ENCODE measurements at regions not wholly inside any gene's neighbourhood (a gene's known extent, or its start where the extent isn't known, plus 50 kb on each side); places are given as distances from the start of the nearest gene placed in this dataset.
A peak's percentile ranks its signal among the peaks of the same experiment; 100 is the strongest.
"Not testable (repeated sequence)": the region's sequence is repeated elsewhere in the genome, so short reads cannot be mapped to it uniquely, and the experiment has no call there.

DNA sequence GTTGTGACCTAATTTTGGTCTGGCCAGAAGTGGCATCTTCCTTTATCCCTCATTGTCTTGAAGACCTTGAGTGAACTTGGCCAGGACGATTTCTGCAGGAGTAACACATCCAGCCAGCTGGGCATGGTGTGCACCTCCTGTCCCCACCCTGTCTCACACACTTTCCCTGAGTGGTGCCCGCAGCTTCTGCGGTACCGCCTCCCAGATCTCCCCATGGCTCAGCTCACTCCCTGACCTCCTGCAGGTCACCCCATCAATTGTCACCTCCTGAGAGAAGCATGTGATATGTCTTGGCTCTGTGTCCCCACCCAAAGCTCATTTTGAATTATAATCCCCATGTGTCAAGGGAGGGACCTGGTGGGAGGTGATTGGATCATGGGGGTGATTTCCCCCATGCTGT is 50.2 kb upstream of the TP53I11 start:
- no peaks in the 10 kb centered on the region for H3K4me1 Mint-ChIP-seq
- no peaks in the 10 kb centered on the region for H3K9me3 Mint-ChIP-seq
- DNase-seq (no peak), ATAC-seq (ENCODE audit: low read depth) (no peak)
- H3K36me3 Mint-ChIP-seq = no peaks in the 10 kb centered on the region
- H3K4me3 Mint-ChIP-seq = no peak overlapping the region
- POLR2A ChIA-PET = no interaction called here
- H3K27me3 Mint-ChIP-seq = peaks cover 17% of the 10 kb centered on the region
- H3K27ac Mint-ChIP-seq = no peak overlapping the region

DNA sequence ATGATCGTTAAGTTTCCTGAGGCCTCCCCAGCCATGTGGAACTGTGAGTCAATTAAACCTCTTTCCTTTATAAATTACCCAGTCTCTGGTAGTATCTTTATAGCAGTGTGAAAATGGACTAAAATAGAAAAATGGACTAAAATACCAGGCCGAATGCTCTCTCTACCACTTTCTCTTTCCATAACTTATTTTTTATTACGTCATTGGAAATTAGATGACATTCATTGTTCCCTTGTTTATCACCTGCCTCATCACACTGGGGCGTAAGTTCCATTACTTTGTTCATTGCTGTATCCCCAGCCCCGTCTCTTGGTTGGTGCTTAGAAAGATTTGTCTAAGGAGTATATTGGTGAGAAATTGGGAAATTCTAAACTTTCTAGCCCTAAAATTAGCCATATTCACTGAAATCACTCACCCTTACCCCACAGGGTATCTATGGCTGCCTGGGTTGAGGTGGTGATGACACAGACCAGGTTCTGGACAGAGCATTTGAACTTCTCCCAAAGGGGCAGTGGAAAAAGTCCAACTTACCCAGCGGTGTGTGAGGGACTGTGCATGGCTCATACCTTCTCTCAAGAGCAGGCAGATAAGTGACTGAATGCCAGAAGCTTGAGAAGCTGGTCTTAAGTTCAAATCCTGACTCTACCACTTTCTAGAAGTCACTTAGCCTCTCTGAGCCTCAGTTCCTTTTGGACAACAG is 50.9 kb upstream of the TP53I11 start:
- DNase-seq (no peak), ATAC-seq (ENCODE audit: low read depth) (no peak)
- Mint-ChIP-seq H3K27ac (no peak overlapping the region), H3K27me3 (peaks cover 18% of the 10 kb centered on the region), H3K4me3 (no peak overlapping the region), H3K9me3 (no peaks in the 10 kb centered on the region), H3K4me1 (peaks cover 3% of the 10 kb centered on the region), H3K36me3 (no peaks in the 10 kb centered on the region)
- POLR2A ChIA-PET = no interaction called here

DNA sequence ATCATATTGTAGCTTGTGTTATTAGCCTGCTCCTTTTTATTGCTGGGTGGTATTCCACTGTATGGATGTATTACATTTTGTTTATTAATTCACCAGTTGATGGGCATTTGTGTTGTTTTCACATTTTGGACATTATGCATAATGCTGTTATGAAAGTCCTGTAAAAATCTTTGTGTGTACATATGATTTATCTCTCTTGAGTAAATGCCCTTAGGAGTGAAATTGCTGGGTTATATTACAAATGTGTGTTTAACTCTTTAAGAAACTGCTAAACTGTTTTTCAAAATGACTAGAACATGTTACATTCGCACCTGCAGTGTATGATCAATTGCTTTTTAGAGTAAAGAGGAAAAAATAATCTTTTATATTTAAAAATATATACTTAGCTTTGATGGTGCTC is 54.4 kb upstream of the TP53I11 start:
- POLR2A ChIA-PET = no interaction called here
- Mint-ChIP-seq H3K4me1 (peaks cover 6% of the 10 kb centered on the region), H3K27me3 (peaks cover 29% of the 10 kb centered on the region), H3K9me3 (no peaks in the 10 kb centered on the region), H3K4me3 (no peak overlapping the region), H3K36me3 (no peaks in the 10 kb centered on the region), H3K27ac (no peak overlapping the region)
- ATAC-seq (ENCODE audit: low read depth) = no peak
- DNase-seq = no peak

DNA sequence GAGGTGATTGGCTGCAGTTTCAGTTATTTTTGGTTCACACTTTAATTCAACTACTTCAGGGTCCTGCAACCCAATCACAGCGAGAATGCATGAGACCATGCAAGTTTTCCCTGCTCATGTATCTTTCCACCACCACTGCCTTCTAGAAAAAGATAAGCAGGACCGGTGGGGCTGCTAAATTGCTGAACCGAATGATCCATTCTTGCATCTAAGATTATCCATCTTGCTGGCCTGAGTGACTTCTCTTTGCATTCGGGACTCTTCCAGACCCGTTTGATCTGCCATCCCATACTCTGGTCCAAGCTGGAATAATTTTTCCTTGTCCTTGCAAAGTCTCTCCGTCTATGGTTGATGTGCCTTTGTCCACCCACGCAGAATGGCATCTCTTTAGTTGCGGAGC is 56.3 kb upstream of the TP53I11 start:
- H3K36me3 Mint-ChIP-seq = no peaks in the 10 kb centered on the region
- H3K27me3 Mint-ChIP-seq = peaks cover 29% of the 10 kb centered on the region
- peaks cover 6% of the 10 kb centered on the region for H3K4me1 Mint-ChIP-seq
- H3K27ac Mint-ChIP-seq = no peak overlapping the region
- H3K9me3 Mint-ChIP-seq = no peaks in the 10 kb centered on the region
- POLR2A ChIA-PET = no interaction called here
- DNase-seq = no peak
- ATAC-seq (ENCODE audit: low read depth) = no peak
- H3K4me3 Mint-ChIP-seq = no peak overlapping the region

- ATAC-seq (ENCODE audit: low read depth); H3K4me3 Mint-ChIP-seq; DNase-seq; POLR2A ChIA-PET; H3K27ac Mint-ChIP-seq: not testable (repeated sequence)
- peaks cover 17% of the 10 kb centered on the region for H3K9me3 Mint-ChIP-seq
- peaks cover 16% of the 10 kb centered on the region for H3K4me1 Mint-ChIP-seq
- peaks cover 35% of the 10 kb centered on the region for H3K36me3 Mint-ChIP-seq
- peaks cover 28% of the 10 kb centered on the region for H3K27me3 Mint-ChIP-seq
Measured at GRCh38 chr11:45015983-45016382, 65.3 kb upstream of the TP53I11 start.

DNA sequence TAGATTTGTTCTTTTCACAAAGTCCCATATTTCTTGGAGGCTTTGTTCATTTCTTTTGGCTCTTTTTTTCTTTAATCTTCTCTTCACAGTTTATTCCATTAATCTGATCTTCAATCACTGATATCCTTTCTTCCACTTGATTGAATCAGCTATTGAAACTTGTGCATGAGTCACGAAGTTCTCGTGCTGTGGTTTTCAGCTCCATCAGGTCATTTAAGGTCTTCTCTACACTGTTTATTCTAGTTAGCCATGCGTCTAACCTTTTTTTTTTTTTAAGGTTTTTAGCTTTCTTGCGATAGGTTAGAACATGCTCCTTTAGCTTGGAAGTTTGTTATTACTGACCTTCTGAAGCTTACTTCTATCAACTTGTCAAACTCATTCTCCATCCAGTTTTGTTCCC is 65.8 kb upstream of the TP53I11 start:
- H3K4me1 Mint-ChIP-seq = peaks cover 16% of the 10 kb centered on the region
- ATAC-seq (ENCODE audit: low read depth); H3K4me3 Mint-ChIP-seq; DNase-seq; POLR2A ChIA-PET; H3K27ac Mint-ChIP-seq: not testable (repeated sequence)
- H3K36me3 Mint-ChIP-seq = peaks cover 35% of the 10 kb centered on the region
- H3K27me3 Mint-ChIP-seq = peaks cover 29% of the 10 kb centered on the region
- H3K9me3 Mint-ChIP-seq = peaks cover 17% of the 10 kb centered on the region

DNA sequence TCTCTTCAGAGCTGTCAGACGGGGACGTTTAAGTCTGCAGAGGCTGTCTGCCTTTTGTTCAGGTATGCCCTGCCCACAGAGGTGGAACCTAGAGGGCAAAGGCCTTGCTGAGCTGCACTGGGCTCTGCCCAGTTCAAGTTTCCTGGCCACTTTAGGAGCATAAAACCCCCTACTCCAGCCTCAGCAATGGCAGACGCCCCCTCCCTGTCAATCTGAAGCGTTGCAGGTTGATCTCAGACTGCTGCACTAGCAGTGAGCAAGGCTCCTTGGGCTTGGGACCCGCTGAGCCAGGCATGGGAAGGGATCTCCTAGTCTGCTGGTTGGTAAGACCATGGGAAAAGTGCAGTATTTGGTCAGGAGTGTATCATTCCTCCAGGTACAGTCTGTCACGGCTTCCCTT is 66.6 kb upstream of the TP53I11 start:
- Mint-ChIP-seq H3K4me3 (no peak overlapping the region), H3K9me3 (peaks cover 15% of the 10 kb centered on the region), H3K4me1 (peaks cover 14% of the 10 kb centered on the region), H3K27ac (no peak overlapping the region), H3K36me3 (peaks cover 34% of the 10 kb centered on the region), H3K27me3 (peaks cover 28% of the 10 kb centered on the region)
- POLR2A ChIA-PET = no interaction called here
- ATAC-seq (ENCODE audit: low read depth) (no peak), DNase-seq (no peak)

- H3K4me1 Mint-ChIP-seq = peaks cover 11% of the 10 kb centered on the region
- no peak for ATAC-seq (ENCODE audit: low read depth)
Measured at GRCh38 chr11:45021001-45021400, 70.3 kb upstream of the TP53I11 start.

GRCh38 chr11:45021692-45022141 is 71.0 kb upstream of the TP53I11 start:
- no peak for ATAC-seq (ENCODE audit: low read depth)
- Mint-ChIP-seq H3K9me3 (no peaks in the 10 kb centered on the region), H3K36me3 (peaks cover 1% of the 10 kb centered on the region), H3K4me1 (peaks cover 13% of the 10 kb centered on the region), H3K27ac (no peak overlapping the region), H3K4me3 (no peak overlapping the region), H3K27me3 (peaks cover 14% of the 10 kb centered on the region)
- POLR2A ChIA-PET = no interaction called here
- no peak for DNase-seq

More at GRCh38 chr11:45021001-45021400, 70.3 kb upstream of the TP53I11 start:
- Mint-ChIP-seq H3K27ac (no peak overlapping the region), H3K36me3 (peaks cover 7% of the 10 kb centered on the region), H3K27me3 (peaks cover 19% of the 10 kb centered on the region), H3K9me3 (no peaks in the 10 kb centered on the region), H3K4me3 (no peak overlapping the region)
- POLR2A ChIA-PET = no interaction called here
- no peak for DNase-seq

- Mint-ChIP-seq H3K9me3 (no peaks in the 10 kb centered on the region), H3K27me3 (peaks cover 12% of the 10 kb centered on the region), H3K4me3 (no peak overlapping the region), H3K4me1 (peaks cover 13% of the 10 kb centered on the region), H3K36me3 (no peaks in the 10 kb centered on the region), H3K27ac (no peak overlapping the region)
- POLR2A ChIA-PET = no interaction called here
- DNase-seq (no peak), ATAC-seq (ENCODE audit: low read depth) (no peak)
Measured at GRCh38 chr11:45022294-45023064, 71.8 kb upstream of the TP53I11 start.

- POLR2A ChIA-PET = no interaction called here
- ATAC-seq (ENCODE audit: low read depth) (no peak), DNase-seq (no peak)
- H3K27me3 Mint-ChIP-seq = peaks cover 12% of the 10 kb centered on the region
- peaks cover 13% of the 10 kb centered on the region for H3K4me1 Mint-ChIP-seq
- H3K27ac Mint-ChIP-seq = no peak overlapping the region
- no peaks in the 10 kb centered on the region for H3K9me3 Mint-ChIP-seq
- H3K36me3 Mint-ChIP-seq = no peaks in the 10 kb centered on the region
- H3K4me3 Mint-ChIP-seq = no peak overlapping the region
Measured at GRCh38 chr11:45023065-45023365, 72.3 kb upstream of the TP53I11 start.

DNA sequence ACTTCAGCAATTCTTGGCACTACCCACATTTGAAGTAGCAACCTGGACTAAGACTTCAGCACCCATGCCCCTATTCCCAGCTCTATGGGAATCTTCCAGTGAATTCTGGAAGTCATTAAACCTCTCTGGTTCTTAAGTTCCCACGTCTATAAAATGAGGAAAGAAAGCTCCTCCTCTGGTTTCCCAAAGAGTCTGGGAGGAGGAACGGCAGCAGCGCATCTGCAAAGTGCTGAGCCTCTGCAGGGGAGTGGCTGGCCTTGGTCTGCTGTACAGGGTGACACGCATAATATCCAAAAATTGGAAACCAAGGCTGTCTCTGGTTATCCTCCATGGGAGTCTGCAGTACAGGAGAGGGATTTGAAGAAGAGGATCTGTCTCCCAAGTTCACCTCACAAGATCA is 73.6 kb upstream of the TP53I11 start:
- ATAC-seq (ENCODE audit: low read depth) = no peak
- POLR2A ChIA-PET = no interaction called here
- Mint-ChIP-seq H3K4me1 (peaks cover 13% of the 10 kb centered on the region), H3K36me3 (no peaks in the 10 kb centered on the region), H3K9me3 (no peaks in the 10 kb centered on the region), H3K27ac (no peak overlapping the region), H3K27me3 (peaks cover 12% of the 10 kb centered on the region), H3K4me3 (no peak overlapping the region)
- no peak for DNase-seq

- Mint-ChIP-seq H3K27me3 (peaks cover 9% of the 10 kb centered on the region), H3K4me1 (peaks cover 13% of the 10 kb centered on the region), H3K4me3 (no peak overlapping the region), H3K27ac (peak overlapping the region; percentile 63), H3K36me3 (no peaks in the 10 kb centered on the region), H3K9me3 (no peaks in the 10 kb centered on the region)
- no peak for DNase-seq
- no peak for ATAC-seq (ENCODE audit: low read depth)
- POLR2A ChIA-PET = interaction anchor here (1.1 kb wide), 1 partner anchor 46 kb away, joined by 3 read pairs; no protein-coding TSS in a partner anchor
Measured at GRCh38 chr11:45024846-45025588, 74.3 kb upstream of the TP53I11 start.
